DOHH2 (cell line): ENCODE measurements at regions not wholly inside any gene's neighbourhood (a gene's known extent, or its start where the extent isn't known, plus 50 kb on each side); places are given as distances from the start of the nearest gene placed in this dataset.
"Not testable (repeated sequence)": the region's sequence is repeated elsewhere in the genome, so short reads cannot be mapped to it uniquely, and the experiment has no call there.

Source experiments
- H3F3A ChIP-seq: fragments of 200-600 bp; sonication (generic), shearing (Covaris generic); 2 replicates; pipeline ENCODE4 v1.6.0; 2016; ENCODE audit warnings: antibody characterized with exemption, mild to moderate bottlenecking; ENCODE audit not compliant: control insufficient read depth, insufficient read depth
- H3K27ac ChIP-seq: fragments of 200-600 bp; sonication (generic); 2 replicates; pipeline ENCODE4 v1.5.1; 2014; ENCODE audit warnings: low read depth, mild to moderate bottlenecking, low read length, moderate library complexity
- H3K27me3 ChIP-seq: fragments of 200-600 bp; sonication (generic); 2 replicates; pipeline ENCODE4 v1.6.1; 2014; ENCODE audit warnings: mild to moderate bottlenecking, low read length, mixed read lengths; ENCODE audit not compliant: control insufficient read depth
- H3K36me3 ChIP-seq: fragments of 200-600 bp; sonication (generic); 2 replicates; pipeline ENCODE4 v1.6.1; 2014; ENCODE audit warnings: mild to moderate bottlenecking, low read length, moderate library complexity, mixed read lengths; ENCODE audit not compliant: control insufficient read depth
- H3K4me1 ChIP-seq: fragments of 200-600 bp; sonication (generic); 2 replicates; pipeline ENCODE4 v1.6.1; 2014; ENCODE audit warnings: mild to moderate bottlenecking, low read length, mixed read lengths; ENCODE audit not compliant: control insufficient read depth
- H3K4me2 ChIP-seq: fragments of 200-600 bp; sonication (generic); 2 replicates; pipeline ENCODE4 v1.6.0; 2014; ENCODE audit warnings: mild to moderate bottlenecking, low read length, moderate library complexity
- H3K4me3 ChIP-seq: fragments of 200-600 bp; sonication (generic); 2 replicates; pipeline ENCODE4 v1.5.1; 2014; ENCODE audit warnings: mild to moderate bottlenecking, low read length, mixed read lengths
- H3K79me2 ChIP-seq: fragments of 200-600 bp; sonication (generic); 2 replicates; pipeline ENCODE4 v1.6.1; 2014; ENCODE audit warnings: mild to moderate bottlenecking, low read length, mixed read lengths; ENCODE audit not compliant: control insufficient read depth
- H3K9me2 ChIP-seq: fragments of 200-600 bp; sonication (generic); replicated peaks from 2 replicates; pipeline ENCODE4 v1.6.1; 2014; ENCODE audit warnings: mild to moderate bottlenecking, low read length, mixed read lengths; ENCODE audit not compliant: control insufficient read depth
- H3K9me3 ChIP-seq: fragments of 200-600 bp; sonication (generic); 2 replicates; pipeline ENCODE4 v1.6.1; 2014; ENCODE audit warnings: antibody characterized with exemption, low read length, mixed read lengths; ENCODE audit not compliant: control insufficient read depth, insufficient read depth
- H4K20me1 ChIP-seq: fragments of 200-600 bp; sonication (generic); 2 replicates; pipeline ENCODE4 v1.6.0; 2014; ENCODE audit warnings: low read depth, mild to moderate bottlenecking, antibody characterized with exemption, low read length, moderate library complexity; ENCODE audit not compliant: control insufficient read depth, insufficient read depth
- EZH2phosphoT487 ChIP-seq: fragments of 200-600 bp; sonication (generic); IDR thresholded peaks from 2 replicates; pipeline ENCODE4 v1.6.1; 2017; ENCODE audit warnings: borderline replicate concordance, mild to moderate bottlenecking, antibody characterized with exemption, low read length, moderate library complexity, mixed read lengths
- TF ChIP-seq, protein P1 (sequence below): fragments of 200-600 bp; sonication (generic); IDR thresholded peaks from one replicate; pipeline ENCODE4 v1.5.1; 2014; ENCODE audit warnings: antibody characterized with exemption, mild to moderate bottlenecking, low read depth, low read length; ENCODE audit not compliant: poor library complexity, severe bottlenecking

DNA sequence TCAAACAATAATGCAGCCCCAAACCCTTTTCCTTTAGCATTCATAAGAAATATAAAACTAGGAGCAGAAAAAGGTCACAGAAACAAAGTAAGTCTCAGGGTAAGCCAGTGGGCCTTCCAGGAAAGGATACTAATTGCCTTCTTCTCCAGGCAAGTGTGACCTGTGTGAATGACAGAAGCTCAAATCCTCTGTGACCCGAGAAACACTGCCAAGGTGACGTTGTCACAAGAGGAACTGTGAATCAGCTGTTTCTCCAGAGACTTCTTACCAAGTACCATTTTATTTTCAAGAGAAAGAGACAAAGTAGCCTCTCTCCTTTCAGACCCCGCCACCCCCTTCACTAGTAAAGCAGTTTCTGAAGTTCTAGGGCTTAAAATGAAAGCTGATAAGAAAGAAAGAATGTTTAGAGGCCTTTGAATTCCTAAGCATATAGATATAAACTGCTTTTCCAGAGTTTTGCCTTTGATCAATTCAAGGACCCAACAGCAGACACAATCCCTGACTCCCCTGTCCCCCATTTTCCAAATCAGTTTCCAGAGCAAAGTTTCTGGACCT is 155.6 kb downstream of the NUF2 start:
- H4K20me1 ChIP-seq: no peaks in the 10 kb centered on the region
- H3F3A ChIP-seq: no peaks in the 10 kb centered on the region
- no peaks in the 10 kb centered on the region for H3K9me3 ChIP-seq
- H3K4me2 ChIP-seq: no peak overlapping the region
- H3K27me3 ChIP-seq: no peaks in the 10 kb centered on the region
- H3K4me3 ChIP-seq: no peak overlapping the region
- TF ChIP-seq, protein P1, sequence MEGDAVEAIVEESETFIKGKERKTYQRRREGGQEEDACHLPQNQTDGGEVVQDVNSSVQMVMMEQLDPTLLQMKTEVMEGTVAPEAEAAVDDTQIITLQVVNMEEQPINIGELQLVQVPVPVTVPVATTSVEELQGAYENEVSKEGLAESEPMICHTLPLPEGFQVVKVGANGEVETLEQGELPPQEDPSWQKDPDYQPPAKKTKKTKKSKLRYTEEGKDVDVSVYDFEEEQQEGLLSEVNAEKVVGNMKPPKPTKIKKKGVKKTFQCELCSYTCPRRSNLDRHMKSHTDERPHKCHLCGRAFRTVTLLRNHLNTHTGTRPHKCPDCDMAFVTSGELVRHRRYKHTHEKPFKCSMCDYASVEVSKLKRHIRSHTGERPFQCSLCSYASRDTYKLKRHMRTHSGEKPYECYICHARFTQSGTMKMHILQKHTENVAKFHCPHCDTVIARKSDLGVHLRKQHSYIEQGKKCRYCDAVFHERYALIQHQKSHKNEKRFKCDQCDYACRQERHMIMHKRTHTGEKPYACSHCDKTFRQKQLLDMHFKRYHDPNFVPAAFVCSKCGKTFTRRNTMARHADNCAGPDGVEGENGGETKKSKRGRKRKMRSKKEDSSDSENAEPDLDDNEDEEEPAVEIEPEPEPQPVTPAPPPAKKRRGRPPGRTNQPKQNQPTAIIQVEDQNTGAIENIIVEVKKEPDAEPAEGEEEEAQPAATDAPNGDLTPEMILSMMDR: no peak
- no peak for TF ChIP-seq EZH2phosphoT487
- H3K36me3 ChIP-seq: no peaks in the 10 kb centered on the region
- no peaks in the 10 kb centered on the region for H3K9me2 ChIP-seq
- H3K27ac ChIP-seq: no peak overlapping the region
- H3K4me1 ChIP-seq: no peaks in the 10 kb centered on the region
- no peaks in the 10 kb centered on the region for H3K79me2 ChIP-seq

DNA sequence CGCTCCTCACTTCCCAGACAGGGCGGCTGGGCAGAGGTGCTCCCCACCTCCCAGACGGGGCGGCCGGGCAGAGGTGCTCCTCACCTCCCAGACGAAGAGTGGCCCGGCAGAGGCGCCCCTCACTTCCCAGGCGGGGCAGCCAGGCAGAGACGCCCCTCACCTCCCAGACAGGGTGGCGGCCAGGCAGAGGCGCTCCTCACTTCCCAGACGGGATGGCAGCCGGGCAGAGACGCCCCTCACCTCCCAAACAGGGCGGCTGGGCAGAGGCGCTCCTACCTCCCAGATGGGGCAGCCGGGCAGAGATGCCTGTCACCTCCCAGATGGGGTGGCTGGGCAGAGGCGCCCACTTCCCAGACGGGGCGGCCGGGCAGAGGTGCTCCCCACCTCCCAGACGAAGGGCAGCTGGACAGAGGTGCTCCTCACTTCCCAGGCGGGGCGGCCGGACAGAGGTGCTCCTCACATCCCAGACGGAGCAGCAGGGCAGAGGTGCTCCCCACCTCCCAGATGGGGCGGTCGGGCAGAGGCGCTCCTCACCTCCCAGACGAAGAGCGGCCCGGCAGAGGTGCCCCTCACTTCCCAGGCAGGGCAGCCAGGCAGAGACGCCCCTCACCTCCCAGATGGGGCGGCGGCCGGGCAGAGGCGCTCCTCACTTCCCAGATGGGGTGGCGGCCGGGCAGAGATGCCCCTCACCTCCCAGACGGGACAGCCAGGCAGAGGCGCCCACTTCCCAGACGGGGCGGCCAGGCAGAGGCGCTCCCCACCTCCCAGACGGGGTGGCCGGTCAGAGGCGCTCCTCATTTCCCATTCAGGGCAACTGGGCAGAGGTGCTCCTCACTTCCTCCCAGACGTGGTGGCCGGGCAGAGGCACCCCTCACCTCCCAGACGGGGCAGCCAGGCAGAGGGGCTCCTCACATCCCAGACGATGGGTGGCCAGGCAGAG is 176.9 kb downstream of the NUF2 start:
- H3K36me3 ChIP-seq, H3K4me1 ChIP-seq, H4K20me1 ChIP-seq, H3K79me2 ChIP-seq, H3K9me2 ChIP-seq, H3F3A ChIP-seq, H3K27me3 ChIP-seq, H3K27ac ChIP-seq, H3K9me3 ChIP-seq, H3K4me2 ChIP-seq, H3K4me3 ChIP-seq: not testable (repeated sequence)

DNA sequence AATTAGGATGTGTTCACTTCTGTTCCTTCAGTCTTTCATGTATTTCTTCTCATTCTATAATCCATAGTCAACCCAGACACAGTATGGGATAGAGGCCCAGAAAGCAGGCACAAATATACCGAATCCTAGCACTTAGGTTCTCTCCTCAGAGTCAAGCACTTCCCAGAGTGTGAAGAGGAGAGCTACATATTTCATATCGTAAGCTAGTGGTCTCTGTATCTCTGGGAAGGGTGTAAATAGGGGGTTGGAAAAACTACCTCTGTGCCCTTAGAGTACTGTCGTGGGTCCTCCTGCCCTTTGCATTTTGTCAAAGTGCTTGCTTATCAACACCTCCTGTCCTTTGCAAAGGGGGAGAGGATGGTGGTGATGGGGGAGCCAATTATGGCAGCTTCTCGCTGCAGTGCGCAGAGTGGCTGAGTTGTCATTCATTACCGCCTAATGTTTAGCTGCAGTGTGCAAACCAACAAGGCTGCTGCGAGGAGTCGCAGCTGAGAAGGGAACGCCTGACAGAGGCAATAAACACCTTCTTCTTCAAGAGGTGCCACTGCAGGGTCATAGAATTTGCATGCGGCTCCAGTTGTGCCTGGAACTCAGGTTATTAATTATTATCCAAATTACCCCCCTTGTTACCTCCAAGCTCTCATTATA is 182.7 kb downstream of the NUF2 start:
- Histone ChIP-seq H3K9me3 (no peaks in the 10 kb centered on the region), H3K27me3 (no peaks in the 10 kb centered on the region), H3K4me1 (no peaks in the 10 kb centered on the region), H3K9me2 (no peaks in the 10 kb centered on the region), H3K27ac (no peak overlapping the region), H3F3A (no peaks in the 10 kb centered on the region), H4K20me1 (no peaks in the 10 kb centered on the region), H3K4me2 (no peak overlapping the region), H3K79me2 (no peaks in the 10 kb centered on the region), H3K4me3 (no peak overlapping the region), H3K36me3 (no peaks in the 10 kb centered on the region)
- TF ChIP-seq EZH2phosphoT487: no peak
- TF ChIP-seq, protein P1: no peak

DNA sequence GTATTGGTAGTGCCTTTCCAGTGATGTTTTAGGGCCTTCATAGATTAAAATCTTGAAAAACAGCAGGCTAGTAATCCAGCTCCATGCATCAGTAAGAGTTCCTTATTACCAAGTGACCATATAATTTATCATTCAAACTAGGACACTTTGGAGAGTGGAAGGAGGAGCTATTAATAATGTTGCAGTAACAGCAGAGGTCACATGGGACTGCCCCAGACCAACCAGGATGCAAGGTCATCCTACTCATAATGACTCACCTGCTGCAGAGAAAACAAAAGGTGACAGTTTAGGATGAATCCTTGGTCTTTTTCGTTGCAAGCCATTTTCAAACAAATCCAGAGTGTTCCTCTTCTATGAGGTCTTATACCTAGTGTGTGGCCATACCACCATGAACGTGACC is 187.4 kb downstream of the NUF2 start:
- Histone ChIP-seq H3F3A (no peaks in the 10 kb centered on the region), H3K9me3 (no peaks in the 10 kb centered on the region), H4K20me1 (no peaks in the 10 kb centered on the region), H3K27ac (no peak overlapping the region), H3K79me2 (no peaks in the 10 kb centered on the region), H3K4me2 (no peak overlapping the region), H3K4me1 (no peaks in the 10 kb centered on the region), H3K27me3 (no peaks in the 10 kb centered on the region), H3K4me3 (no peak overlapping the region), H3K36me3 (no peaks in the 10 kb centered on the region), H3K9me2 (no peaks in the 10 kb centered on the region)
- TF ChIP-seq, protein P1: no peak
- no peak for TF ChIP-seq EZH2phosphoT487
